A549 (cell line): ENCODE measurements at regions not wholly inside any gene's neighbourhood (a gene's known extent, or its start where the extent isn't known, plus 50 kb on each side); places are given as distances from the start of the nearest gene placed in this dataset.

Experiments used
- CEBPB ChIP-seq, 2 experiments: fragments of >200 bp in 1 of 2; sonication (Bioruptor Twin) in 1 of 2; formaldehyde crosslinking in 1 of 2; IDR thresholded peaks; 2 replicates each; pipeline ENCODE4 v1.6.1; 2012 to 2016
- CTCF ChIP-seq: fragments of >200 bp; sonication (Bioruptor Twin); formaldehyde crosslinking; IDR thresholded peaks from 3 replicates; pipeline ENCODE4 v1.5.1; 2016
- ELK1 ChIP-seq: fragments of 150-350 bp; IDR thresholded peaks from 2 replicates; pipeline ENCODE4 v1.6.1; 2014; ENCODE audit warnings: low read depth, mild to moderate bottlenecking, low read length
- FOSL2 ChIP-seq, 2 experiments: fragments of 450-650 bp in 1 of 2; fragments of >200 bp in 1 of 2; sonication (Bioruptor Twin) in 1 of 2; formaldehyde crosslinking; IDR thresholded peaks; 2 replicates each; pipeline versions ENCODE4 v1.5.0 to v1.6.1; 2016 to 2020; ENCODE audit warnings: mild to moderate bottlenecking in 1 of 2, moderate library complexity in 1 of 2
- HMGXB4 ChIP-seq: fragments of 250-450 bp; sonication (Bioruptor Pico); IDR thresholded peaks from 2 replicates; pipeline ENCODE4 v1.5.0; 2021; ENCODE audit warnings: mild to moderate bottlenecking, moderate library complexity, borderline replicate concordance
- JUNB ChIP-seq: fragments of >200 bp; sonication (Bioruptor Twin); formaldehyde crosslinking; IDR thresholded peaks from 2 replicates; pipeline ENCODE4 v1.6.1; 2016
- MAFK ChIP-seq: fragments of 450-650 bp; IDR thresholded peaks from 2 replicates; pipeline ENCODE4 v1.6.1; 2014; ENCODE audit not compliant: partially characterized antibody
- NR3C1 ChIP-seq: fragments of >200 bp; sonication (Bioruptor Twin); formaldehyde crosslinking; IDR thresholded peaks from 3 replicates; pipeline ENCODE4 v1.6.1; 2017
- RARB ChIP-seq: fragments of 250-450 bp; sonication (Bioruptor Pico); IDR thresholded peaks from 2 replicates; pipeline ENCODE4 v1.8.0; 2021; ENCODE audit warnings: mild to moderate bottlenecking, moderate library complexity

- TF ChIP-seq CTCF (no peak), FOSL2 (IDR thresholded peaks at IDR 0.05) (no peak), FOSL2 (CRISPR knock-in tag; IDR thresholded peaks at IDR 0.05) (no peak), NR3C1 (no peak), CEBPB (IDR thresholded peaks at IDR 0.05) (no peak), MAFK (no peak), RARB (no peak), ELK1 (no peak), HMGXB4 (CRISPR knock-in tag) (no peak), JUNB (no peak)
Observed at GRCh38 chr6:6821639-6822261, 233.2 kb downstream of the LY86 start.
